Sigmoid colon (tissue), 6 donors: ENCODE measurements at regions not wholly inside any gene's neighbourhood (a gene's known extent, or its start where the extent isn't known, plus 50 kb on each side); places are given as distances from the start of the nearest gene placed in this dataset.

Experiments used
- DNase-seq: peaks from one replicate; pipeline ENCODE4 v3.0.0-alpha.2; 2019
- H3K27ac ChIP-seq, 4 donors: fragments of 200-600 bp; sonication (generic); one replicate each; pipeline ENCODE4 v1.5.1; 2016 to 2019; ENCODE audit warnings: mild to moderate bottlenecking in 1 of 4
- H3K27me3 ChIP-seq, 3 donors: fragments of 200-600 bp; sonication (generic); one replicate each; pipeline ENCODE4 v1.5.1; 2019; ENCODE audit warnings: mild to moderate bottlenecking in 1 of 3
- H3K36me3 ChIP-seq, 4 donors: fragments of 200-600 bp; sonication (generic); one replicate each; pipeline ENCODE4 v1.5.1; 2016 to 2019
- H3K4me1 ChIP-seq, 4 donors: fragments of 200-600 bp; sonication (generic); one replicate each; pipeline ENCODE4 v1.5.1; 2017 to 2019
- H3K4me3 ChIP-seq, 4 donors: fragments of 200-600 bp; sonication (generic); one replicate each; pipeline ENCODE4 v1.5.1; 2017 to 2019; ENCODE audit warnings: mild to moderate bottlenecking in 2 of 4, moderate library complexity in 1 of 4
- H3K9me3 ChIP-seq, 4 donors: fragments of 200-600 bp in 3 of 4; sonication (generic) in 3 of 4; one replicate each; pipeline versions ENCODE4 v1.5.1 to v1.6.1; 2013 to 2019
- EP300 ChIP-seq, 4 donors: sonication (generic); formaldehyde crosslinking; IDR thresholded peaks; one replicate each; pipeline ENCODE4 v1.6.1; 2017; ENCODE audit warnings: antibody characterized with exemption in 4 of 4
- POLR2A ChIP-seq, 2 donors: fragments of 450-650 bp; IDR thresholded peaks; one replicate each; pipeline ENCODE4 v1.6.1; 2016; ENCODE audit warnings: antibody characterized with exemption in 2 of 2, mild to moderate bottlenecking in 2 of 2, moderate library complexity in 2 of 2
- POLR2AphosphoS5 ChIP-seq, 4 donors: sonication (generic); formaldehyde crosslinking; IDR thresholded peaks; one replicate each; pipeline ENCODE4 v1.6.1; 2017; ENCODE audit warnings: antibody characterized with exemption in 4 of 4
- WGBS, 2 donors: extraction: QIAGEN DNeasy Blood & Tissue Kit; methylation state at CpG; one replicate each; pipeline ENCODE4 v1.1.7; 2013; 5-methylcytosine and 5-hydroxymethylcytosine counted together
- intact Hi-C: fragments of 100-400 bp; cut with DNase I; formaldehyde crosslinking; loops from one replicate; pipeline ENCODE4 v1.15.1; 2023
- TF ChIP-seq, protein P1 (sequence below), 4 experiments: fragments of 450-650 bp in 3 of 4; fragments of 200-600 bp in 1 of 4; IDR thresholded peaks; one replicate each; pipeline ENCODE4 v1.5.1; 2016 to 2019; ENCODE audit warnings: antibody characterized with exemption in 4 of 4, mild to moderate bottlenecking in 3 of 4, moderate library complexity in 2 of 4
- donor health status: healthy with polysubstance abuse.
- donor health status: healthy.

DNA sequence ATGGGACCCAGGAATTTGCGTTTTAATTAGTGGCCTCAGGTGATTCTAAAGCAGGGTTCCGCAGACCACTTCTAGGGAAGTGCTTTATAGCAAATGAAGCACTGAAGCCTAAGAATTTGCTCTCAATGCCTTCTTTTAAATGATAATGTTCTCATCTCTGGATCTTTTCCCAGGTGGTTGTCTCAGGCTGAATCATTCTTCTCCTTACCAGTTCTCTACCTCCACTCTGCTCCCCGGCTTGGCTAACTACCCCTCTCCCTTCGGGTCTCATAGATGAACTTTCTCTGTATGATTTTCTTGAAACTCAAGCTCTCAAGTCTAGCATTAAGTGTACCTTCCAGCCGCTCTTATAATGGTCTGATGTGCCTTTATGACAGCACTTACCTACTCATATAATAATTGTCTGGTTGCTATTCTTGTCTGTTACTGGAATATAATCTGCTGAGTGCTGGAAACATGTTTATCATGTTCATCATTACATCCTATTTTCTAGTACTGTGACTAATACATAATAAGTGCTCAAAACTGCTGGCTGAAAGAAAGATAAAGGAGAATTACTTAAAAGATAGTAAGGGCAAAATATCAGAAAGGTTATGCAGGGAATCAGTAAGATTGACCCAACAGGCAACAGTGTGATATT lies 195.9 kb upstream of the SESN3 start:
- Histone ChIP-seq H3K4me1 (no peaks in the 10 kb centered on the region), H3K36me3 (no peaks in the 10 kb centered on the region), H3K4me3 (no peak overlapping the region), H3K27ac (no peak overlapping the region), H3K27me3 (no peaks in the 10 kb centered on the region), H3K9me3 (no peaks in the 10 kb centered on the region)
- DNase-seq, result no peak
- TF ChIP-seq EP300 (IDR thresholded peaks at IDR 0.05) (no peak), POLR2AphosphoS5 (IDR thresholded peaks at IDR 0.05) (no peak), POLR2A (IDR thresholded peaks at IDR 0.05) (no peak)
- TF ChIP-seq, protein P1, sequence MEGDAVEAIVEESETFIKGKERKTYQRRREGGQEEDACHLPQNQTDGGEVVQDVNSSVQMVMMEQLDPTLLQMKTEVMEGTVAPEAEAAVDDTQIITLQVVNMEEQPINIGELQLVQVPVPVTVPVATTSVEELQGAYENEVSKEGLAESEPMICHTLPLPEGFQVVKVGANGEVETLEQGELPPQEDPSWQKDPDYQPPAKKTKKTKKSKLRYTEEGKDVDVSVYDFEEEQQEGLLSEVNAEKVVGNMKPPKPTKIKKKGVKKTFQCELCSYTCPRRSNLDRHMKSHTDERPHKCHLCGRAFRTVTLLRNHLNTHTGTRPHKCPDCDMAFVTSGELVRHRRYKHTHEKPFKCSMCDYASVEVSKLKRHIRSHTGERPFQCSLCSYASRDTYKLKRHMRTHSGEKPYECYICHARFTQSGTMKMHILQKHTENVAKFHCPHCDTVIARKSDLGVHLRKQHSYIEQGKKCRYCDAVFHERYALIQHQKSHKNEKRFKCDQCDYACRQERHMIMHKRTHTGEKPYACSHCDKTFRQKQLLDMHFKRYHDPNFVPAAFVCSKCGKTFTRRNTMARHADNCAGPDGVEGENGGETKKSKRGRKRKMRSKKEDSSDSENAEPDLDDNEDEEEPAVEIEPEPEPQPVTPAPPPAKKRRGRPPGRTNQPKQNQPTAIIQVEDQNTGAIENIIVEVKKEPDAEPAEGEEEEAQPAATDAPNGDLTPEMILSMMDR (IDR thresholded peaks at IDR 0.05), result no peak
- intact Hi-C loops, result no loop called here
- 89 to 91% methylated on average over 5 of the region's 5 CpGs for WGBS, 2 donors

DNA sequence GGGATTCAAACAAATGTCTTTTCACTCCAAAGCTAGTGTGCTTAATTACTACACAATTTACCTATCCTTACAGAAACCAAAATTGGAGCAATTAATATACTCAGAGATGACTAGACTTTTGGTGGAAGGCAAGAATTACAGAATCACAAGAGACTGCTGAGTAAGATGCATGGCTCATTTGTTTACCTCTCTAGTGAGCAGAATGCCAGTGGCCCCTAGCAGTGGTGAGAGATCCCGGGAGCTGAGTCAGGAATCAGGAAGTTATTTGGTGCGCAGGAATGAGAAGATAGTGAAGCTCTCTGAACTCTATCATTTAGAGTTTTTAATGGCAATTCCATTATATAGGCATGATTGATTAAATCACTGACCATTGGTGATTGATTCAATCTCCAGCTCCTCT lies 188.9 kb upstream of the SESN3 start:
- H3K9me3 ChIP-seq, result no peaks in the 10 kb centered on the region
- H3K4me3 ChIP-seq, result no peak overlapping the region
- H3K4me1 ChIP-seq, result no peaks in the 10 kb centered on the region
- 78 to 92% methylated on average over 2 of the region's 2 CpGs for WGBS, 2 donors
- TF ChIP-seq POLR2AphosphoS5 (IDR thresholded peaks at IDR 0.05) (no peak), EP300 (IDR thresholded peaks at IDR 0.05) (no peak), POLR2A (IDR thresholded peaks at IDR 0.05) (no peak)
- intact Hi-C loops, result no loop called here
- H3K27me3 ChIP-seq, result no peaks in the 10 kb centered on the region
- H3K27ac ChIP-seq, result no peak overlapping the region
- DNase-seq, result no peak
- H3K36me3 ChIP-seq, result no peaks in the 10 kb centered on the region

DNA sequence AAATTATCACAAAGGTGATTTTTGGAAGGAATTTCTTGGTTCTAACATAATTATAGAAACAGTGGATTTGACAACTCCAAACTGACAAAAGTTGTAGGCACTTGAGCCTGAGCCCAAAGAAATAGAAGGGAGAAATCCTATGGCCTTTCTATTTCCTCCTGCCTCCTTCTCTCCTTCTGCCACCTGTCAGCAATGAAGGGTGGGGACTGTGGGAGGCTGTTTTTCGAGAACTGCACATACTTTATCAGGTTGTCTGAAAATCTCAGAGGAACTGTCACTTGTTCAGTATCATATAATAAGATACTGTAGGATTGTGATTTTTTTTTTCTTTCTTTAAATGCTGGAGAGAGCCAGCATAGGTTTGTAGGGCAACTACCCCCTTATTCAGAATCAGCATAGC lies 187.9 kb upstream of the SESN3 start:
- intact Hi-C loops, result no loop called here
- no peak overlapping the region for H3K4me3 ChIP-seq
- no peaks in the 10 kb centered on the region for H3K27me3 ChIP-seq
- TF ChIP-seq POLR2A (IDR thresholded peaks at IDR 0.05) (no peak), POLR2AphosphoS5 (IDR thresholded peaks at IDR 0.05) (no peak), EP300 (IDR thresholded peaks at IDR 0.05) (no peak)
- TF ChIP-seq, protein P1 (IDR thresholded peaks at IDR 0.05), result no peak
- no peak overlapping the region for H3K27ac ChIP-seq
- H3K9me3 ChIP-seq, result no peaks in the 10 kb centered on the region
- no peak for DNase-seq
- WGBS, 2 donors, result 55 to 75% methylated on average over 1 of the region's 1 CpG
- H3K36me3 ChIP-seq, result no peaks in the 10 kb centered on the region
- no peaks in the 10 kb centered on the region for H3K4me1 ChIP-seq

DNA sequence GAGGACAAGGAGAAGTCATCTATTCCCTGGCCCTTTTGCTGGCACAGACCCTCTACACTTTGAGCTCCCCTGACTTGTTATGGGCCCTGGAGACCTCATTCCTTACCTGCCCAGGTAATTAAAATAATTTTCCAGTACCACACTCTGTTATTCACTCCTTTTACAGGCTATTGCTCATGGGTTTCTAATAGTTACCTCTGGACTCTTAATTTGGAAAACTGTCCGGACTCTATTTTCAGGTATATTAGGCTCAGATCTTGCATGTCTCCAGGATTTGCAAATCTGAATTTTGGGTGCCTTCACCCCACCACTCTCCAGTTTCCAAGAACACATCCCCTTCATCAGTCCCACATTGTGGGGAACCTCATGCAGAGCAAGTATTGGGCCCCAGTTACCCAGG lies 186.8 kb upstream of the SESN3 start:
- intact Hi-C loops, result no loop called here
- Histone ChIP-seq H3K4me1 (no peaks in the 10 kb centered on the region), H3K27ac (no peak overlapping the region), H3K27me3 (no peaks in the 10 kb centered on the region), H3K9me3 (no peaks in the 10 kb centered on the region), H3K36me3 (no peaks in the 10 kb centered on the region), H3K4me3 (no peak overlapping the region)
- 95 to 99% methylated on average over 1 of the region's 1 CpG for WGBS, 2 donors
- no peak for DNase-seq
- no peak for TF ChIP-seq POLR2A (IDR thresholded peaks at IDR 0.05)

DNA sequence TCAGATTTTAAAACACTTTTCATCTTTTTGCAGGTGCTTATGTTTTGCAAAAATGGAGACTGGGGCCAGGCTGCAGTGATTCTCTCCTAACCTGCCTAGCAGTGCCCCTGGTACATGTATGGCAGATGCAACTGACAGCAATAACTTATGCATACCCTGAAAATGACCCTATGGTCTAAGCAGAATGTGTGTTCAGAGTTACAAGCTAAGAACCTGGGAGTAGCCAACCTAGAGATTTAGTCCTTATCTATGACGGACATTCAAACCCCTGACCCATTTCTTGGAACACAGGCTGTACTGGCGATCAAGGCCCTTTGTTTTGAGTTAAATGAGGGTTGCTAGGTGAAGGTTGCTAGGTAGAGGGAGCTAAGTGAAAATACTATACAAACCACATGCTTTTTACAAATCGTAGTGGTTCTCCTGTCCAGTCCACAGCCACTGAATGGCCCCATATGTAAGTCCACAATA lies 184.9 kb upstream of the SESN3 start:
- Histone ChIP-seq H3K4me1 (no peaks in the 10 kb centered on the region), H3K27ac (no peak overlapping the region), H3K36me3 (no peaks in the 10 kb centered on the region), H3K27me3 (no peaks in the 10 kb centered on the region), H3K9me3 (no peaks in the 10 kb centered on the region), H3K4me3 (no peak overlapping the region)
- intact Hi-C loops, result no loop called here
- 66 to 74% methylated on average over 3 of the region's 3 CpGs for WGBS, 2 donors
- DNase-seq, result no peak
- no peak for TF ChIP-seq EP300 (IDR thresholded peaks at IDR 0.05)
- no peak for TF ChIP-seq POLR2A (IDR thresholded peaks at IDR 0.05)
- no peak for TF ChIP-seq POLR2AphosphoS5 (IDR thresholded peaks at IDR 0.05)
- TF ChIP-seq, protein P1 (IDR thresholded peaks at IDR 0.05), result no peak

DNA sequence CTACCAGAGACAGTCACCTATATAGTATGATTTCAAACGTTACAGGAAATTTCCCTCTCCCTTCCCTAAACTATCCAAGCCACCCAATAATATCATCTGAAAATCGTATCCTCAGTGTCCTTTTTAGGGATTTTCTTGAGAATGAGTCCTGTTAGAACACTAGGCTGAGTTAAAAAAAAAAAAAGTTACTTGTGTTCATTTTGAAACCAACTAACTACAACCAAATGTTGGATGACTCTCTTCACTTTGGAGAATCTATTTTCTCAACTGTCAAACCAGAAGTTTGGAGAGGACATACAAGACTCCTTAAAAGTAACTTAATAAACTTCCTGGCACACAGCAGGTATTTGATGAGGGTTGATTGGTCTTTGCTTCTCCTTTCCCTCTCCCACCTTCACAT lies 183.2 kb upstream of the SESN3 start:
- H3K36me3 ChIP-seq, result no peaks in the 10 kb centered on the region
- DNase-seq, result no peak
- TF ChIP-seq EP300 (IDR thresholded peaks at IDR 0.05) (no peak), POLR2AphosphoS5 (IDR thresholded peaks at IDR 0.05) (no peak), POLR2A (IDR thresholded peaks at IDR 0.05) (no peak)
- TF ChIP-seq, protein P1 (IDR thresholded peaks at IDR 0.05), result no peak
- intact Hi-C loops, result no loop called here
- H3K4me1 ChIP-seq, result no peaks in the 10 kb centered on the region
- no peak overlapping the region for H3K4me3 ChIP-seq
- no peaks in the 10 kb centered on the region for H3K27me3 ChIP-seq
- H3K27ac ChIP-seq, result no peak overlapping the region
- no peaks in the 10 kb centered on the region for H3K9me3 ChIP-seq
- 76 to 87% methylated on average over 2 of the region's 2 CpGs for WGBS, 2 donors
